T-cell (primary cell): ENCODE measurements at regions not wholly inside any gene's neighbourhood (a gene's known extent, or its start where the extent isn't known, plus 50 kb on each side); places are given as distances from the start of the nearest gene placed in this dataset.

ENCODE experiments used
- ATAC-seq, 4 experiments: fragments of 200-7000 bp in 3 of 4; fragments of 150-1000 bp in 1 of 4; cut with Tn5 transposase; replicated peaks in 1 of 4; 1 replicate in 3 of 4; 2 replicates in 1 of 4; pipeline ENCODE4 v1.10.0; 2021; ENCODE audit warnings: moderate library complexity in 3 of 4, mild to moderate bottlenecking in 2 of 4, moderate number of reproducible peaks in 1 of 4
- CTCF ChIA-PET, 2 donors: fragments of 300-600 bp; sonication (Branson Sonifier 250); formaldehyde crosslinking; loops; one replicate each; lab custom pipeline; 2022; ENCODE audit warnings: antibody characterized with exemption in 2 of 2; lab: Charles Lee
- POLR2A ChIA-PET, 2 donors: fragments of 300-600 bp; sonication (Branson Sonifier 250); formaldehyde crosslinking; loops; one replicate each; lab custom pipeline; 2022; ENCODE audit warnings: antibody characterized with exemption in 2 of 2; lab: Charles Lee
- DNase-seq, 35 experiments: peaks; one replicate each; pipeline versions ENCODE4 v3.0.0 to v3.0.0-alpha.2; 2013 to 2023
- H3K27ac ChIP-seq: one replicate; pipeline ENCODE4 v1.5.1; 2013; ENCODE audit warnings: low read length
- H3K27me3 ChIP-seq, 2 experiments: replicated peaks in 1 of 2; 1 replicate in 1 of 2; 2 replicates in 1 of 2; pipeline versions ENCODE4 v1.6.1 to v1.7.0; 2013; ENCODE audit warnings: low read length in 1 of 2, mixed read lengths in 1 of 2; ENCODE audit not compliant: control insufficient read depth in 2 of 2, insufficient read depth in 2 of 2; ENCODE audit errors: extremely low read depth in 1 of 2
- H3K36me3 ChIP-seq, 2 donors: 1 replicate in 1 of 2; 2 replicates in 1 of 2; pipeline versions ENCODE4 v1.6.1 to v1.7.0; 2013; ENCODE audit warnings: low read length in 1 of 2; ENCODE audit not compliant: control insufficient read depth in 2 of 2, insufficient read depth in 1 of 2; ENCODE audit errors: extremely low read depth in 1 of 2
- H3K4me1 ChIP-seq, 2 experiments: 1 replicate in 1 of 2; 2 replicates in 1 of 2; pipeline versions ENCODE4 v1.6.1 to v1.7.0; 2013; ENCODE audit warnings: low read length in 2 of 2, mixed read lengths in 1 of 2; ENCODE audit not compliant: insufficient read depth in 2 of 2, control insufficient read depth in 1 of 2; ENCODE audit errors: extremely low read depth in 1 of 2
- H3K4me3 ChIP-seq, 2 donors: 1 replicate in 1 of 2; 2 replicates in 1 of 2; pipeline versions ENCODE4 v1.5.1 to v1.7.0; 2013; ENCODE audit warnings: mild to moderate bottlenecking in 2 of 2, low read length in 1 of 2, moderate library complexity in 1 of 2; ENCODE audit not compliant: control insufficient read depth in 1 of 2; ENCODE audit errors: extremely low read depth in 1 of 2
- H3K9me3 ChIP-seq: 2 replicates; pipeline ENCODE4 v1.7.0; 2013
- H3K27ac Mint-ChIP-seq, 2 donors: one replicate each; pipeline ENCODE4 v1.8.0; 2020 to 2021; ENCODE audit warnings: mild to moderate bottlenecking in 2 of 2, mixed read lengths in 2 of 2
- H3K27me3 Mint-ChIP-seq, 2 donors: one replicate each; pipeline ENCODE4 v1.8.0; 2021 to 2022; ENCODE audit warnings: mixed read lengths in 2 of 2
- H3K36me3 Mint-ChIP-seq: one replicate; pipeline ENCODE4 v1.8.0; 2021; ENCODE audit warnings: mixed read lengths
- H3K4me1 Mint-ChIP-seq, 3 donors: one replicate each; pipeline ENCODE4 v1.8.0; 2020 to 2022; ENCODE audit warnings: mixed read lengths in 3 of 3, mild to moderate bottlenecking in 1 of 3
- H3K4me3 Mint-ChIP-seq, 3 donors: one replicate each; pipeline ENCODE4 v1.8.0; 2020 to 2022; ENCODE audit warnings: mild to moderate bottlenecking in 3 of 3, mixed read lengths in 3 of 3, moderate library complexity in 3 of 3
- H3K9me3 Mint-ChIP-seq, 3 donors: one replicate each; pipeline ENCODE4 v1.8.0; 2020 to 2022; ENCODE audit warnings: mixed read lengths in 3 of 3
- WGBS: methylation state at CpG from one replicate; pipeline ENCODE4 v1.1.5; 2013; ENCODE audit warnings: missing lambda C conversion rate; ENCODE audit not compliant: insufficient coverage; 5-methylcytosine and 5-hydroxymethylcytosine counted together

DNA sequence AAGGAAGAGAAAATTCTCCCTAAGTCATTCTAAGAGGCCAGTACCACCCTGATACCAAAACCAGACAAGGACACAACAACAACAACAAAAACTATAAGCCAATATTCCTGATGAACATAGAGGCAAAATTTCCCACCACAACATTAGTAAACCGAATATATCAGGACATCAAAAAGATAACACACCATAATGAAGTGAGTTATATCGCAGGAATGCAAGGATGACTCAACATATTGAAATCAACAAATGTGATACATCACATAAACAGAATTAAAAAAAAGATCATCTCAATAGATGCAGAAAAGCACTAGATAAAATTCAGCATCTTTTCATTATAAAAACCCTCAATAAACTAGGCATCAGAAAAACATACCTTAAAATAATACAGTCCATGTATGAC, 1844.4 kb upstream of the PCDH10 start:
- Mint-ChIP-seq H3K4me3 (no peak overlapping the region), H3K9me3 (peaks cover 12 to 24% (median 23%) of the 10 kb centered on the region in 3 donors), H3K36me3 (no peaks in the 10 kb centered on the region), H3K4me1 (no peaks in the 10 kb centered on the region), H3K27me3 (no peaks in the 10 kb centered on the region), H3K27ac (no peak overlapping the region)
- DNase-seq (no peak), ATAC-seq (no peak)
- H3K27me3 ChIP-seq: no peaks in the 10 kb centered on the region
- WGBS: no CpG with 5 or more reads among the region's 2 CpGs
- no peaks in the 10 kb centered on the region for H3K36me3 ChIP-seq
- H3K9me3 ChIP-seq: no peaks in the 10 kb centered on the region
- H3K4me3 ChIP-seq: no peak overlapping the region
- ChIA-PET POLR2A (no interaction called here), CTCF (no interaction called here)
- no peaks in the 10 kb centered on the region for H3K4me1 ChIP-seq
- H3K27ac ChIP-seq: no peak overlapping the region

DNA sequence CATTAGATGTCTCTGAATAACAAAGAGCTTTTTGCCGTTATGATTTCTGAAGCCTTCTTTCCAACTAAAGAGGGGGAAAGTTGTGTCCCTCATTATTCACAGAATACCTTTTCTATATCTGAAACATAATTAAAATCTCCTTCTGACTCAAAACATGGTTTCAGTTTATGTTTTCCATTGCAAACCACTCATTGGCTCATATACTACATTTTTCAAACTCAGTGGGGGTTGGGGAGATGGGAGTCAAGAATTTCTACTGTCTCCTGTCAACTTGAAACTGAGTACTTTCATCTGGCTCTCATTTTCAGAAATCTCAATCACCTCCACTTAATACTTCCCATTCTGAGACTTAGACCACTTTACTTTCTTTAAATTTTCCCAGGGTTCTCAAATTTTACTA, 1839.5 kb upstream of the PCDH10 start:
- no peaks in the 10 kb centered on the region for H3K4me1 Mint-ChIP-seq
- H3K4me1 ChIP-seq: no peaks in the 10 kb centered on the region
- WGBS: no CpG with 5 or more reads among the region's 1 CpG
- CTCF ChIA-PET: no interaction called here
- no peak overlapping the region for H3K27ac Mint-ChIP-seq
- ATAC-seq: no peak
- no peak overlapping the region for H3K4me3 Mint-ChIP-seq
- H3K36me3 ChIP-seq: no peaks in the 10 kb centered on the region
- DNase-seq: no peak
- H3K9me3 Mint-ChIP-seq: peaks cover 3 to 25% (median 21%) of the 10 kb centered on the region in 3 donors
- POLR2A ChIA-PET: no interaction called here
- H3K27me3 Mint-ChIP-seq: no peaks in the 10 kb centered on the region
- no peaks in the 10 kb centered on the region for H3K9me3 ChIP-seq
- no peaks in the 10 kb centered on the region for H3K27me3 ChIP-seq
- H3K4me3 ChIP-seq: no peak overlapping the region
- H3K36me3 Mint-ChIP-seq: no peaks in the 10 kb centered on the region
- no peak overlapping the region for H3K27ac ChIP-seq

GRCh38 chr4:131316086-131316485, 1833.0 kb upstream of the PCDH10 start:
- Mint-ChIP-seq H3K27me3 (no peaks in the 10 kb centered on the region), H3K36me3 (no peaks in the 10 kb centered on the region), H3K4me3 (no peak overlapping the region), H3K27ac (no peak overlapping the region), H3K4me1 (no peaks in the 10 kb centered on the region), H3K9me3 (peaks cover 12 to 29% (median 26%) of the 10 kb centered on the region in 3 donors)
- ChIA-PET CTCF (no interaction called here), POLR2A (no interaction called here)
- Histone ChIP-seq H3K9me3 (no peaks in the 10 kb centered on the region), H3K4me3 (no peak overlapping the region), H3K27ac (no peak overlapping the region), H3K27me3 (no peaks in the 10 kb centered on the region), H3K4me1 (no peaks in the 10 kb centered on the region), H3K36me3 (no peaks in the 10 kb centered on the region)
- 43% methylated on average over 1 of the region's 3 CpGs for WGBS
- no peak for ATAC-seq
- no peak for DNase-seq

GRCh38 chr4:131337936-131338335, 1811.2 kb upstream of the PCDH10 start:
- H3K4me3 Mint-ChIP-seq: no peak overlapping the region
- no peak overlapping the region for H3K27ac Mint-ChIP-seq
- ChIA-PET CTCF (no interaction called here), POLR2A (no interaction called here)
- ATAC-seq: no peak
- Histone ChIP-seq H3K27ac (no peak overlapping the region), H3K4me1 (no peaks in the 10 kb centered on the region), H3K27me3 (no peaks in the 10 kb centered on the region), H3K9me3 (no peaks in the 10 kb centered on the region), H3K36me3 (no peaks in the 10 kb centered on the region), H3K4me3 (no peak overlapping the region)
- DNase-seq: no peak
- no CpG with 5 or more reads among the region's 2 CpGs for WGBS
- no peaks in the 10 kb centered on the region for H3K36me3 Mint-ChIP-seq
- H3K9me3 Mint-ChIP-seq: peaks cover 0 to 4% (median 3%) of the 10 kb centered on the region in 3 donors
- no peaks in the 10 kb centered on the region for H3K27me3 Mint-ChIP-seq
- H3K4me1 Mint-ChIP-seq: no peaks in the 10 kb centered on the region

- DNase-seq (no peak), ATAC-seq (no peak)
- Mint-ChIP-seq H3K4me3 (no peak overlapping the region), H3K9me3 (peaks cover 3 to 4% (median 4%) of the 10 kb centered on the region in 3 donors), H3K4me1 (no peaks in the 10 kb centered on the region), H3K36me3 (no peaks in the 10 kb centered on the region), H3K27ac (no peak overlapping the region), H3K27me3 (no peaks in the 10 kb centered on the region)
- Histone ChIP-seq H3K4me3 (no peak overlapping the region), H3K36me3 (no peaks in the 10 kb centered on the region), H3K27ac (no peak overlapping the region), H3K9me3 (no peaks in the 10 kb centered on the region), H3K27me3 (no peaks in the 10 kb centered on the region), H3K4me1 (no peaks in the 10 kb centered on the region)
- CTCF ChIA-PET: no interaction called here
- WGBS: no CpG with 5 or more reads among the region's 2 CpGs
- POLR2A ChIA-PET: no interaction called here
These were observed 1810.0 kb upstream of the PCDH10 start for GRCh38 chr4:131339137-131339536.

DNA sequence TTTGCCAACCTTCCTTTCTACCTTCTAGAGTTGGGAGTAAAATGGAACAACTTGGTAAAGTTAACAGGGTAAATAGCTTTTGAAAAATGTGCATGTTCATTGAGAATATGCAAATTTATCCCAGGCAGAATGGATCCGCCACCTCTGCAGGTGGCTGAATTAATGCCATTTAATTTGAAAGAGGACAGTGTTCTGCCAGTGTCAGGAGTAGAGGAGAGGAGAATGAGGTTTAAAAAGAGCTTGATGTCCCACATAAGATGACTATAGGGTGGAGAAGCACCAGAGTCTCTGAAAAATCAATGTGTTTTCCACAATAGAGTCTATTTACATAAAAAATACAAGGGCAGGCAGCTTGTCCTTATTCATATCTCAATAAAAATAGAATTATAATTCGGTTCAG, 1804.3 kb upstream of the PCDH10 start:
- Histone ChIP-seq H3K36me3 (no peaks in the 10 kb centered on the region), H3K27ac (no peak overlapping the region), H3K4me3 (no peak overlapping the region), H3K27me3 (no peaks in the 10 kb centered on the region), H3K4me1 (no peaks in the 10 kb centered on the region), H3K9me3 (no peaks in the 10 kb centered on the region)
- Mint-ChIP-seq H3K9me3 (peaks cover 3 to 11% (median 5%) of the 10 kb centered on the region in 3 donors), H3K27me3 (no peaks in the 10 kb centered on the region), H3K4me3 (no peak overlapping the region), H3K27ac (no peak overlapping the region), H3K36me3 (no peaks in the 10 kb centered on the region), H3K4me1 (no peaks in the 10 kb centered on the region)
- POLR2A ChIA-PET: no interaction called here
- 83% methylated on average over 1 of the region's 2 CpGs for WGBS
- DNase-seq (no peak), ATAC-seq (no peak)
- CTCF ChIA-PET: no interaction called here

DNA sequence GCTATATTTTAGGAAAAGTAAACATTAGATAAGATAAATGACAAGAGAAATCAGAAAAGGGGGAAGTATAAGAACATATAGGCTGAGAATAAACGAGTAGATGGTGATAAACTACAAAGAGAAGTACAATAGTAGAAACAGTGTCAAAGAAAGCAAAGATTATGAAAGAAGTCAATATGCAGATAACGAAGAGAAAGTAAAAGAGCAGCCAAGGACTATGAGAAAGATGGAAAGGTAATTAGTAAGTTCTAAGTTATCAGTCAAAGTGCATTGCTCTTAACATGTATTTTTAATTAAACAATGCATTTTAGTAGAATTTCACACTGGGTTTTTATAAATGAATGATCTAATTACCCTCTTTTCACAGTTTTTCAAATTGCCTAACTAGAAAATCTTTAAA, 1801.3 kb upstream of the PCDH10 start:
- H3K9me3 ChIP-seq: no peaks in the 10 kb centered on the region
- no peaks in the 10 kb centered on the region for H3K36me3 Mint-ChIP-seq
- H3K27me3 Mint-ChIP-seq: no peaks in the 10 kb centered on the region
- no peak overlapping the region for H3K4me3 Mint-ChIP-seq
- ChIA-PET POLR2A (no interaction called here), CTCF (no interaction called here)
- no peak overlapping the region for H3K27ac ChIP-seq
- no peak overlapping the region for H3K27ac Mint-ChIP-seq
- H3K4me1 Mint-ChIP-seq: no peaks in the 10 kb centered on the region
- no peak overlapping the region for H3K4me3 ChIP-seq
- no peaks in the 10 kb centered on the region for H3K4me1 ChIP-seq
- ATAC-seq: no peak
- no peaks in the 10 kb centered on the region for H3K36me3 ChIP-seq
- H3K27me3 ChIP-seq: no peaks in the 10 kb centered on the region
- DNase-seq: no peak
- peaks cover 3 to 21% (median 10%) of the 10 kb centered on the region in 3 donors for H3K9me3 Mint-ChIP-seq
- 80% methylated on average over 1 of the region's 2 CpGs for WGBS
